HG02981 (cell line): ENCODE measurements at regions not wholly inside any gene's neighbourhood (a gene's known extent, or its start where the extent isn't known, plus 50 kb on each side); places are given as distances from the start of the nearest gene placed in this dataset.
A peak's percentile ranks its signal among the peaks of the same experiment; 100 is the strongest.

ENCODE experiments used
- ATAC-seq: cut with Tn5 transposase; IDR thresholded peaks from one replicate; pipeline ENCODE4 v1.9.1; 2021; ENCODE audit warnings: mild to moderate bottlenecking, moderate library complexity; ENCODE audit not compliant: unreplicated experiment

- ATAC-seq, result no peak
These were observed 96.8 kb downstream of the TMEM26 start for GRCh38 chr10:61356354-61356753.

GRCh38 chr10:61355211-61355610 lies 98.0 kb downstream of the TMEM26 start:
- no peak for ATAC-seq

GRCh38 chr10:61354401-61354975 lies 98.7 kb downstream of the TMEM26 start:
- no peak for ATAC-seq

DNA sequence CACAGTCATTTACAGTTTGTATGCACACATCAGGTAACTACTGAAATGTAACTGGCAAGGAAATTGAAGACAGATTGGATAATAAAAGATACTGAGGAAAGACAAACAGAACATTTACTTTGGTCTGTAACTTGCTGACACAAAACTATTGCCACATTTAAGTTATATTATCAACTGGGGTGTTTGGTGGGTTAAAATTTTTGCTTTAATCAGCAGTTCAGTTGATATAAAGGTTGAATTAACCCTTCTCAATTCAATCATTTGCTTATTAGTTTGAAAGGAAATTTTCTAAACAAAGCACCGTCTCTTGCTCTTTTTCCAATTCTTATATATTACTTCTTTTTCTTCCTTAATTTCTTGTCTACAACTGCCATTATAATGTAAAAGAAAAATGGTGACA lies 102.4 kb downstream of the TMEM26 start:
- ATAC-seq, result no peak

- ATAC-seq, result no peak
These were observed 103.1 kb downstream of the TMEM26 start for GRCh38 chr10:61350068-61350467.

- ATAC-seq, result no peak
These were observed 106.3 kb downstream of the TMEM26 start for GRCh38 chr10:61346796-61347413.

GRCh38 chr10:61343796-61344195 lies 109.4 kb downstream of the TMEM26 start:
- no peak for ATAC-seq

- ATAC-seq, result no peak
These were observed 110.2 kb downstream of the TMEM26 start for GRCh38 chr10:61342858-61343572.

GRCh38 chr10:61341008-61341407 lies 112.2 kb downstream of the TMEM26 start:
- no peak for ATAC-seq

DNA sequence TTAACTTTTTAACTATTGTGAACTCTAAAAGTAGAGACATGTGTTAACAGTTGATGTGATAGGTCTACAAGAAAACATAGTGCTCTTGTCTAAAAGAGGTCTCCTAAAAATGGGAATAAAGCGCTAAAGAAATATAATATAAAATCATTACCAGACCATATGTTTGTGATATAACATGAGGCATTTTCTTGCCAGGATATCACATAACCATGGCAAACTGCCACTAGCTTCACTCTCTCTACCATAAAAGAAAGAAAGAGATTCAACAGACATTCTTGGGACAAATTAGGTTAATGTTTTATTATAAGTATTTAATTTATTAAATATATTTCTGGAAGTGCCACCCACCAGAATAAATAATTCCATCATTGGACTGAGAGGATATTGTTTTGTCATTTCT lies 115.0 kb downstream of the TMEM26 start:
- ATAC-seq, result no peak

DNA sequence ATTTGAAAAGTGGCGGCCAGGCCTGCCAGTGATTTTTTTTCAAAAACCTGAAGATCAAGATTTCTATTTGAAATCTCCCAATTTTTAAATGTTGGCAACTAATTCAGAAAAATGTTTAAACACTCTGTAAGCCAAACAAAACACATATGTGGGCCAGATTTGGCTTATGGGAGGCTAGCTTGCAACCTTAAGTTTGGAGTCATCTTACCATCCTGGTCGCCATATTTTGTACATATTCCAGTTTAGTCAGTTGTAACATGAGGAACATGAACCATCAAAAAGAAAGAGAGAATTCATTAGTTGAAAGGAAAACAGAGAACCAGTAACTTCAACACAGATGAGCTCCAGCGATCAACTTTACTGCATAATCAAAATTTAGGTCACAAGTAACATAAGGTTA lies 115.4 kb downstream of the TMEM26 start:
- ATAC-seq, result no peak

- ATAC-seq, result no peak
These were observed 116.3 kb downstream of the TMEM26 start for GRCh38 chr10:61336831-61337230.

GRCh38 chr10:61335359-61335758 lies 117.8 kb downstream of the TMEM26 start:
- ATAC-seq, result no peak

DNA sequence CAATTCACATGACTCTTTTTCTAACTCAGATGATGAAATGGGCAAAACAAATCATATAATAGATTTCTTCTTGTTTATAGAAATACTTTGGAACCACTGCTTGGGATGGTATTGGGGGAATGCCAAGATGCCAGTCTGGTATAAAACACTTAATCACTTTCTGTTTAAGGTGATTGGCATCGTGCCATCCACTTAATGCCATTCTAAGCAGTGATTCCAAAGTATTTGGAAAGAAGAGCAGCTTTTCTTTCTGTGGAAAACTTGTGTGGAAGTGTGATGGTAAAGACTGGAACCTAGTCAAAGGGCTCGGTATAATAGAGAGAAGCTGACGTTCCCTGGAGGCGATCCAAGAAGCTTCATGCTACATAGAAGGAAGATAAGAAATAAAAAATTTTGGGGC lies 120.6 kb downstream of the TMEM26 start:
- no peak for ATAC-seq

GRCh38 chr10:61330669-61331068 lies 122.5 kb downstream of the TMEM26 start:
- ATAC-seq, result no peak

DNA sequence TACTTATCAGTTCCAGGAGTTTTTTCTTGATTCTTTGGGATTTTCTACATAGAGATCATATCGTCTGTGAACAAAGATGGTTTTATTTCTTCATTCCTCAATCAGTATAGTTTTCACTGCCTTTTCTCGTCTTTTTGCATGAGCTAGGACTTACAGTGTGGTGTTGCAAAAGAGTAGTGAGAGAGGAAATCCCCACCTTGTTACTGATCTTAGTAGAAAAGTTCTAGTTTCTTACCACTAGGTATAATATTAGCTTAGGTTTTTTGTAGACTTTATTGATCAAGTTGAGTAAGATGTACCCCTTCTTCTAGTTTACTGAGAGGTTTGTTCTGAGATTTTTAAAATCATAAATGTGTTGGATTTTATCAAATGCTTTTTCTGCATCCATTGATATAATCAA lies 123.3 kb downstream of the TMEM26 start:
- peak; percentile 85 for ATAC-seq

DNA sequence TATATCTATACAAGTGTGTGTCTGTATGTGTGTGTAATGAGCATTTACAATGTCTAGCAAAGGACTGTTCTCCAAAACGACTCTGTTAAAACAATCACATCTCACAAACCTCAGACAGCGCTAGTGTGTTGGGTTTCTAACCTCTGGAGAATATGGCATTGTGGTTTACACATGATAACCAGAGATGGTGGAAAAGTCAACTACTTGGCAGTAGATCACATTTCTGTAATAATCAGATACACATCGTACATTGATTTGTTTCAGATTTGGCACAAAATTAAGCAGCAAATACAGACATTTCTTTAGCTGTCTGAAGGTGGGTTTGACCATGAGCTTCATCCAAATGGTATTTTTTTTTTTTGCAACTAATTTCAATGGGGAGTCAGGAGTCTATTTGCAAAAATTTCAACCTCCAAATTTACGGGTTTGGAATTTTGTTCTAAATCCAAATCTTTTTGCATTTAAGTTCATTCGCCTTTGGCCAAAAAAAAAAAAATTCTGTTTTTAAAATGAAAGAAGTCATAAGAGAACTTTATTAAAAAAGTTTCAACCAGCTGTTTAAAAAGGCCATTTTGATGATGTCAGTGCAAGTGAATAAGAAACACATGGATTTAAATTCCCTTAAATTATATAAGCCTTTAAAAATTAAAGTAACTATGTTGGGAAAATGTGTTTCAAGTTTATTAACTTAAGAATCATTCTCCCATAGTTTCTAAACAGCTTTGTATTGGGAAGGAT lies 127.8 kb downstream of the TMEM26 start:
- no peak for ATAC-seq

GRCh38 chr10:61323726-61324125 lies 129.5 kb downstream of the TMEM26 start:
- no peak for ATAC-seq

DNA sequence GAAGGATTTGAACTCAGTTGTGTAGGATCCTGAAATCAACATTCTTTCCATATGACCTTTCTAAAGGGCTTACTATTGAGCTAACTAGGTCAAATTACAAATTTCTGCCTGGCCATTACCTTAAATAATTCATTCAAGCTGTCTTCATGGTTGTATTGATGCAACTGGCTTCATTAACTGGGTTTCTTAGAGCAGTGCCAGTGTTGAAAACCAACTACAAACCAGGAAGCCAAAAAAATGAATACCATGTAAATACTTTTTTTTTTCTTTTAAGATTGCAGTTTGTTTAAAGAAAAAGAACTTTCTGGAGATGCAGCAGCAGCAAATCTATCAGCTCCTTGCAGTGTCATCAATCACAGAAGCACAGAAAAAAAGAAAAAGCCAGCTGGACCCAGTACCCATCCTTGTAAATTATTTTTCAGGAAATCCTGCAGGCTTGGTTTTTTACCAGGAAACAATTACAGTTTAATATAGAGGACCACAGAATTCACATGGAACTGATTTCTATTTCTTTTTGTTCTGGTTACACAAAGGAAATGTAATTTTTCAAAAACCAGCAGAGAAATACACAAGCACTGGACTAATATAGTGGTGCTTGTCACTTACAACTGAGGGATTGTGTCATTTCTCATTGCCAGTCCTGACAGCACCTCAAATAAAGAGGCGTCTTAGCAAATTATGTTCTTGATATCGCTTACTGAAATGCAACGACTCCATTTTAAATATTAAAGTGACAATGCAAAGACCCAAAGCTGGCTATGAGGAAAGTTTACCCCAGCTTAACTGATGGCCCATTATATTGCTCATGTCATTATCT lies 131.9 kb downstream of the TMEM26 start:
- no peak for ATAC-seq

DNA sequence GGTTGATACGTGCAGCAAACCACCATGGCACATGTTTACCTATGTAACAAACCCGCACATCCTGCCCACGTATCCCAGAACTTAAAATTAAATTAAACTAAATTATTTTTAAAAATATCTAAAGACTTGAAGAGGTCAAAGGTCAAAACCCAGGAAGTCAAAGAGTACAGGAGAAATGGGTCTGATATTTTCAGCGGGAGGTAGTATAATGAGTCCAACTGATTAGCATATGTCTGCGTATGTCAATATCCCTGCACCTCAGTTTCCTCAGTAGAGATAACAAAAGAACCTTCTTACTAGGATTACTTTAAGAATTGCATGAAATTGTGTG lies 133.0 kb downstream of the TMEM26 start:
- no peak for ATAC-seq
